ENCODE measurements at regions not wholly inside any gene's neighbourhood (a gene's known extent, or its start where the extent isn't known, plus 50 kb on each side); places are given as distances from the start of the nearest gene placed in this dataset.

DNA sequence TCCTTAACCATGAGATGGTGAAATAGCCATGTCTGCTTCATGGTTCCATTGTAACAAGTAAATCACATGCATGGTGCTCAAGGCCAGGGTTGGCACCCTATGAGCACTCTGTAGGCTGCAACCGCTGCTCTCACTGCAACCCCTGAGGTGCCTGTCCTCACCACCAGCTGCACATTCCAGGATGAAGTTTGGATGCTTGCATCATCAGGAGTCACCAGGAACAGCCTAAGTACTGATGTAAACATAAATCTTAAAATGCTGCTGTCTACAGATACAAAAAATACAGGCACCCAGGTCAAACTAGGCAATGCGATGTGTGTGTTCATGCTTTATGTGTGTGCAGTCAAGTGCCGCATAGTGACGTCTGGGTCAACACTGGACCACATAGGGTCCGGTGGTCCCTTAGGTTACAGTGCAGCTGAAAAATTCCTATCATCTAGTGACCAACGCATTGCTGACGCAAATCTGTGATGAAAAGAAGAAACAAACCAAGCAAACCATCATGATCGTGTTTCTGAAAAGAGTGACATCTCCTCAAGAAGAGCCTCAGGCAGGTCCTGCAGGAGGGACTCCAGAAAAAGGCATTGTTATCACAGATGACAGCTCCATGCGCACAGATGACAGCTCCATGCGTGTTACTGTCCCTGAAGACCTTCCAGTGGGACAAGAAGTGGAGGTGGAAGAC lies 234.8 kb downstream of the AUH start:
- Histone ChIP-seq H3K9me3 (ENCODE audit: control insufficient read depth, insufficient read depth, low read length) (no peaks in the 10 kb centered on the region), H3K27me3 (ENCODE audit: control insufficient read depth, low read length) (no peaks in the 10 kb centered on the region), H3F3A (ENCODE audit: control insufficient read depth, insufficient read depth) (no peaks in the 10 kb centered on the region), H3K36me3 (ENCODE audit: control insufficient read depth, low read length) (no peaks in the 10 kb centered on the region), H3K4me1 (ENCODE audit: control insufficient read depth, low read length) (no peaks in the 10 kb centered on the region), H3K4me2 (ENCODE audit: low read length) (no peak overlapping the region), H3K4me3 (ENCODE audit: low read length) (no peak overlapping the region), H3K79me2 (ENCODE audit: control insufficient read depth, low read length) (no peaks in the 10 kb centered on the region), H3K9me2 (replicated peaks; ENCODE audit: control insufficient read depth, low read length) (no peaks in the 10 kb centered on the region), H4K20me1 (ENCODE audit: control insufficient read depth, insufficient read depth, low read depth, low read length) (no peaks in the 10 kb centered on the region), H3K27ac (ENCODE audit: low read depth, low read length) (no peak overlapping the region)
- TF ChIP-seq, protein P1, sequence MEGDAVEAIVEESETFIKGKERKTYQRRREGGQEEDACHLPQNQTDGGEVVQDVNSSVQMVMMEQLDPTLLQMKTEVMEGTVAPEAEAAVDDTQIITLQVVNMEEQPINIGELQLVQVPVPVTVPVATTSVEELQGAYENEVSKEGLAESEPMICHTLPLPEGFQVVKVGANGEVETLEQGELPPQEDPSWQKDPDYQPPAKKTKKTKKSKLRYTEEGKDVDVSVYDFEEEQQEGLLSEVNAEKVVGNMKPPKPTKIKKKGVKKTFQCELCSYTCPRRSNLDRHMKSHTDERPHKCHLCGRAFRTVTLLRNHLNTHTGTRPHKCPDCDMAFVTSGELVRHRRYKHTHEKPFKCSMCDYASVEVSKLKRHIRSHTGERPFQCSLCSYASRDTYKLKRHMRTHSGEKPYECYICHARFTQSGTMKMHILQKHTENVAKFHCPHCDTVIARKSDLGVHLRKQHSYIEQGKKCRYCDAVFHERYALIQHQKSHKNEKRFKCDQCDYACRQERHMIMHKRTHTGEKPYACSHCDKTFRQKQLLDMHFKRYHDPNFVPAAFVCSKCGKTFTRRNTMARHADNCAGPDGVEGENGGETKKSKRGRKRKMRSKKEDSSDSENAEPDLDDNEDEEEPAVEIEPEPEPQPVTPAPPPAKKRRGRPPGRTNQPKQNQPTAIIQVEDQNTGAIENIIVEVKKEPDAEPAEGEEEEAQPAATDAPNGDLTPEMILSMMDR (IDR thresholded peaks at IDR 0.05; ENCODE audit: low read depth, low read length, poor library complexity, severe bottlenecking), result no peak
- no peak for TF ChIP-seq EZH2phosphoT487 (IDR thresholded peaks at IDR 0.05; ENCODE audit: borderline replicate concordance, low read length)

DNA sequence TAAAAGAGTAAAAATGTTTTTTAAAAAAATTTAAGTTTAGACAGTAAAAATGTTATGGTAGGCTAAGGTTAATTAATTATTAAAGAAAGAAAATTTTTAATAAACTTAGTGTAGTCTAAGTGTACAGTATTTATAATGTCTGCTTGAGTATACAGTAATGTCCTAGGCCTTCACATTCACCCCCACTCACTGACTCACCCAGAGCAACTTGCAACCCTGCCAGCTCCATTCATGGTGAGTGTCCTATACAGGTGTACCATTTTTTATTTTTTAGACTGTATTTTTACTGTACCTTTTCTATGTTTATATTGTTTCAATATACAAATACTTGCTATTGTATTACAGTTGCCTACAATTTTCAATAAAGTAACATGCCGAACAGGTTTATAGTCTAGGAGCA lies 234.1 kb downstream of the AUH start:
- H3K79me2 ChIP-seq (ENCODE audit: control insufficient read depth, low read length), result no peaks in the 10 kb centered on the region
- H3K4me1 ChIP-seq (ENCODE audit: control insufficient read depth, low read length), result no peaks in the 10 kb centered on the region
- H3K27me3 ChIP-seq (ENCODE audit: control insufficient read depth, low read length), result no peaks in the 10 kb centered on the region
- no peaks in the 10 kb centered on the region for H4K20me1 ChIP-seq (ENCODE audit: control insufficient read depth, insufficient read depth, low read depth, low read length)
- no peak overlapping the region for H3K4me2 ChIP-seq (ENCODE audit: low read length)
- H3F3A ChIP-seq (ENCODE audit: control insufficient read depth, insufficient read depth), result no peaks in the 10 kb centered on the region
- no peak overlapping the region for H3K27ac ChIP-seq (ENCODE audit: low read depth, low read length)
- TF ChIP-seq, protein P1 (IDR thresholded peaks at IDR 0.05; ENCODE audit: low read depth, low read length, poor library complexity, severe bottlenecking), result no peak
- TF ChIP-seq EZH2phosphoT487 (IDR thresholded peaks at IDR 0.05; ENCODE audit: borderline replicate concordance, low read length), result no peak
- H3K36me3 ChIP-seq (ENCODE audit: control insufficient read depth, low read length), result no peaks in the 10 kb centered on the region
- no peaks in the 10 kb centered on the region for H3K9me2 ChIP-seq (replicated peaks; ENCODE audit: control insufficient read depth, low read length)
- no peak overlapping the region for H3K4me3 ChIP-seq (ENCODE audit: low read length)
- H3K9me3 ChIP-seq (ENCODE audit: control insufficient read depth, insufficient read depth, low read length), result no peaks in the 10 kb centered on the region

DNA sequence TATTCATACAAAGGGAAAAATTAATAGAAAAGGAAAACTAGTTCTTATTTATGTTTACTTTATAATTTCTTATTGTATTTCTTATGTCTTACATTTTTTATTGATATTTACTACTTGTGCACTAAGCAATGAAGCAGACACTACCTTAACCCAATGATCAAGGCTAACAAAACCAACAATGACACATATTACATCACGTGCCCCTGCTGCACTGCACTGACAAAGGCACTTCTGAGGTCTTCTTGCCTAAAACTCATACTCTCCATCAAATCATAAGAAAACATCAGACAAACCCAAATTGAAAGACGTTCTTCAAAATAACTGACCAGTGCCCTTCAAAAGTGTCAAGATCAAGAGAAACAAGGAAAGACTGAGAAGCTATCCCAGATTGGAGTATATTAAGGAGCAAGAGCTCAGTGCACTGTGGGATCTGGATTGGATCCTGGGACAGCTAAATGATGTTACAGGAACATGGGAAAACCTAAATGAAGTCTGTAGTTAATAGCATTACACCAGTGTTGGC lies 230.9 kb downstream of the AUH start:
- no peaks in the 10 kb centered on the region for H3F3A ChIP-seq (ENCODE audit: control insufficient read depth, insufficient read depth)
- H3K9me2 ChIP-seq (replicated peaks; ENCODE audit: control insufficient read depth, low read length), result no peaks in the 10 kb centered on the region
- H3K4me1 ChIP-seq (ENCODE audit: control insufficient read depth, low read length), result no peaks in the 10 kb centered on the region
- no peak for TF ChIP-seq EZH2phosphoT487 (IDR thresholded peaks at IDR 0.05; ENCODE audit: borderline replicate concordance, low read length)
- TF ChIP-seq, protein P1 (IDR thresholded peaks at IDR 0.05; ENCODE audit: low read depth, low read length, poor library complexity, severe bottlenecking), result no peak
- H3K36me3 ChIP-seq (ENCODE audit: control insufficient read depth, low read length), result no peaks in the 10 kb centered on the region
- H3K4me3 ChIP-seq (ENCODE audit: low read length), result no peak overlapping the region
- no peak overlapping the region for H3K4me2 ChIP-seq (ENCODE audit: low read length)
- H3K27me3 ChIP-seq (ENCODE audit: control insufficient read depth, low read length), result no peaks in the 10 kb centered on the region
- H4K20me1 ChIP-seq (ENCODE audit: control insufficient read depth, insufficient read depth, low read depth, low read length), result no peaks in the 10 kb centered on the region
- no peaks in the 10 kb centered on the region for H3K9me3 ChIP-seq (ENCODE audit: control insufficient read depth, insufficient read depth, low read length)
- no peak overlapping the region for H3K27ac ChIP-seq (ENCODE audit: low read depth, low read length)
- no peaks in the 10 kb centered on the region for H3K79me2 ChIP-seq (ENCODE audit: control insufficient read depth, low read length)

Data from DOHH2 (cell line).